DMS53 (cell line): ENCODE measurements at regions not wholly inside any gene's neighbourhood (a gene's known extent, or its start where the extent isn't known, plus 50 kb on each side); places are given as distances from the start of the nearest gene placed in this dataset.

ENCODE experiments used
- DNase-seq: peaks from one replicate; lab custom pipeline; 2025; lab: John Stamatoyannopoulos, UW

DNA sequence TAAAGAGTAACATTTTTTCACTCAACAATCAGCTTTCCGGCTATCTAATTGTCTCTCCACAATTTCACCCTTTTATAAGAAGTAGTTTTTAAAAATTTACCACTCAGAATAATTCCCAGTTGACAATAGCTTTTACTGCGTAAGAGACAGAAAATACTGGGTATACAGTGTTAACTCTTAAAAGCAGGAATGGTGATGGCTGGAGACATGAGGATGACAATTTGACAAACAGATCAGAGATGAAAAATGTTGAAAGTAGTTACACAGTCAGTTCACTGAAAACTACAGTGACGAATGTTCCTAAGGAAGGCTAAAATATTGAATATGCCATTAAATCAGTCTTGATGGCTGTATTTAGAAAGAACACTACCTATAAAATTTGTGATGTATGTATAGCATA is 1146.8 kb upstream of the B3GALT2 start:
- no peak for DNase-seq

DNA sequence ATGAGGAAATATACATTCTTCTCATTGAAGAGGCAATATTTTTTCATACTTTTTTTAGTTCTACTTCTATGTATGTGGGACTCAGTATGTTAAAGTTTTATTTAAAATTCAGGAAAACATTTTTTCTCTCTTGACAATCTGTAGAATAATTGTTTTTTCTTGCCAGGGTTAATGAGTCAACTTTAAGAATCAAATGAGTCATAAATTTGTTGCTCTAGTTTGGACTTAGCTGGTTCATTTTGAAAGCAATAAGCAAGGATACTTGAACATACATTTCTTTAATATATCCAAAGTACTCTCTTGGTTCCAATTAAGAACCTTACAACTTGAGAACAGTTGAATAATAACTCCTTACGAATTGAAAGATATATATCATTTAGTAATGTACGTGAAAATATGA is 1145.3 kb upstream of the B3GALT2 start:
- DNase-seq: no peak

DNA sequence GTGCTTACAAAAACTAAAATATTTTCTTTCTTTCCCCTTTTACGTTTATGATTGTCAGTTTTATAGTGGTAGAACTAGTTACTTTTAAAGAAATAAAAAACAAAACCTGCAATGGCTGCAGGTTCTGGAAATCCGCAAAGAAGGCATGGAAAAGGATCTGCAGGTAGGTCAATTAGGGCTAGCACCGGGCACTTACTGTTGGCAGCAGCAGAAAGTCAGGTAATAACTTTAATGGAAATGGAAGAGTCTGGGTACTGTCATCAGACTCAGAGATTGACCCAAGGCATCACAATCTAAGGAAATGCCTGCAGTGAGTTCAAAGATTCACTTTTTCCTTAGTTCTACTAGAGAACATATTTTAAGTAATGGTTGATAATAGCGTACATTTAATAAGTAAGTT is 1136.3 kb upstream of the B3GALT2 start:
- no peak for DNase-seq

DNA sequence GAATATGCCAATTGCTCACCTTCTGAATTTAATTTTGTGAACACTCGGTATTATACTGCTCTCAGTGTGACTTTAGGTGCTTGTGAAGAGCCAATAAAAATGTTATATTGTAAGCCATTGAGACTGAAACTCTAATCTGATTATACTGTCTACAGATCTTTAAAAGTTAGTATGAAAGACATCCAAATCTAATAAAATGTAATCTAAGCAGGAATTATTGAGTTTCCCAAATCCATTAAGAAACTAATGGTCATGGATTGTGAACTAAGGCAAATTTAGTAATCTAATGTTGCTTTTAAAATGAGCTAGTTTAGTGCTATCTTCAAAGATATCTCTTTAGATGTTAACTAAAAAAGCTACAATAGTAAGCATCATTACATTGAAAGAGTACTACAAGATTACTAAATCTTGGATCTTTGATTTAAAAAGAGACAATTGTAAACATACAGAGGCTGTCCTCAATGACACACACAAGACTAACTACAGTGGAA is 1132.4 kb upstream of the B3GALT2 start:
- no peak for DNase-seq

DNA sequence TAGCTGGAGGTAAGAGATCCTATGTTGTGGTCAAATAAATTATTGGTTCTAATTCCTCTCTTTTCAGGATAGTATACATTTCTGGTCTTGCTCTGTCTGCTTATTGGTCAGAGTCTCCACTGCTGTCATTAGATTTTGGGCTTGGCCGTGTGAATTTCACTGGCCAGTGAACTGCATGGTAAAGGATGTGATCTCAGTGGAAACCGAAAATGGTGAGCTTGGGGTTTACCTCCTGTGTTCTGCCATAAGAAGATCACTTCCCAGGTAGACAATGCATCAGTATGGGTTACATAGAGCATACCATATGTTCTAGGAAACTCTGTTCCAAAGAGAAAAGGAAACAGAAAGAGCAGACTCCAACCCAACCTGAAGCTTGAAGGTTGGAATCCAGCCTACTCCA is 1123.3 kb upstream of the B3GALT2 start:
- peak; percentile 5 for DNase-seq

DNA sequence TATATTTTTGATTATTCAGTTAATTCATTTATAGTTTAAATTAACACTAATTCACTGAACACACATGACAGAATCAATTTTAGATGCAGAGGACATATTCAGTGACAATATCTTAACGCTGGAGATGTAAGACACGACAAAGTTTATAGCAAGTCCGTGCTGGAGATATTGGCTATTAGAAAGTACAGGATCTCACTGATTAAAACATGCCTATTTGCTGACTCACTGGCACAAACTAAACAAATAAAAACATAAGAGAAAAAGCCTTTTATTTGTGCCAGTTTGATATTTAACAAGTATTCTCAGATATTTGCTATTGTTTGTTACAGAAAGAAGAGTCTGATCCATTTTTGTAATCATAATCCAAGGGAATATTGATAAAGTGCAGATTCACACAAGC is 1122.9 kb upstream of the B3GALT2 start:
- peak; percentile 8 for DNase-seq

DNA sequence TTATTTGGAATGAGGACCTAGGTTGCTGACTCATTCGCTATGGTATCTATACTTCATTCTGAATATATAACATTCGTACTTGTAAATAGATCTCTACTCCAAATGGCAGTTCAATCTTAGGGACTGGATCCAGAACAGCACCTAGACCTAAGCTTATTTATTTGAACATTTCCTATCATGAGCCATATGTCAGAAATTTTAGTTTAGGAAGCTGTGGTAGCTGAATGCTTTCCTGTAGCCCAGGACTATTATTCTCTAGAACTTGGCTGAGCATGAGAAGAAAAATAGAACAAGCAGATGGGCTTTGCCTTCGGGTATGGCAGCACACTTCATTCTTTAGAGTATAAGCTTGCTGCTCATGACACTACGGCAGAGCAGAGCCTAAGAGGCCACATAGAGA is 1114.4 kb upstream of the B3GALT2 start:
- DNase-seq: no peak

DNA sequence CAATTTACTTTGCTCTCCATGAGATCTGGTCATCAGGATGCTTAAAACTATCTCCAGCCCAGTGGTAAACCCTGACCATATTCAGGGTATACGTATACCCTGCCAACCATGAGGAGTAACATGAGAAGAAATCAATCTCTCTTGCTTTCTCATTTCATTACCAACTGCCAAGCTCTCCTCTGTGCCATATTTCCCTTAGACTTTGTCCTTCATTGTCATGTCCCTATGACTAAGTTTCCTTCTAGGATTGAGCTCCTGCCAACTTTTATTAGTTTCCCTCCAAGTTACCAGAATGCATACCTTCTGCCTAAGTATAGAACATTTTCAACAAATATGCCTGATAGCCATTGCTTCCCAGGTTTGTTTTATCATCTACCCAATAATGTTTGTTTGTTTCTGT is 1113.9 kb upstream of the B3GALT2 start:
- DNase-seq: no peak

DNA sequence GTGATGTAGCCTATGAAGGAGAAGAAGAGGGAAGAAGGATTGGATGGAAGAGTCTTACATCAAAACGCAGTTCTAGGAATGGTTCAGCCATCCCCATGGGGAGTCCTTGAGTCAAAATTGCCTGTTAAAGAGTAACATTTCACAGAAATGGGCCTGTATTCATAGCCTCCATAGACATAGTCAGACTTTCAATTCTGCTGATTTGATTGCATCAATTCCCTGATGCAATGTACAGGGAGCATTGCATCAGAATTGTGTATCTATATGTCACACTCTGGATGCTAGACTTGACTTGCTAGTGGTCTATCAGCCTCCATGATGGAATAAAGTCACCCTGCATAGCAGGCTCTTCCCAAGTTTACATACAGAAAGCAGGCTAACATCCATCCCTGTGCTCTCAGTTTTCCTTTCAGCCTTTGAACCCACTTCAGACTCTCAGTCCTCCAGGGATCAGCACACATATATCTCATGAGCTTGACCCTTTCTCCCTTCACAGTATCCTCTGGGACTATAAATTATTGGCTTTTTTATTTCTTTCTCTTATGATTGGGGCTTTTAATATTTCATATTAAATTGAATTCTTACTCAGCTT is 1111.7 kb upstream of the B3GALT2 start:
- DNase-seq: peak; percentile 11

DNA sequence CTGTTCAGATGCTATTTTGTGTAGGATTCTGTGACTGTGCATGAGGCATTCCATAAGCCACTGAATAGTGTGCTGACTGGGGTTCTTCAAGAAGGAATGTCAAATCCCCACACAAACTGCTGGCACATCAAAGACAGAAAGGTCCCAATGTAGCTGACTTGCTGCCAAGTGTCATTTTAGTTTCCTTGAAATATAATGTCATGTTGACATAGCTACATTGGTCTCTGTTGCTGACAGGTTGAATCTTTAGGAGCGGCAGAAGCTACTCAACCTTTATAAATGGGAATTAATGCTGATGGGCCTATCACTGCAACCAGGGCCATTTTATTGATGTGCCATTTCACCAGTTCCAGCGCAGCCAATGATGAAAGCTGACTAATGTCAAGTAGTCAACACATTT is 1110.7 kb upstream of the B3GALT2 start:
- DNase-seq: no peak

DNA sequence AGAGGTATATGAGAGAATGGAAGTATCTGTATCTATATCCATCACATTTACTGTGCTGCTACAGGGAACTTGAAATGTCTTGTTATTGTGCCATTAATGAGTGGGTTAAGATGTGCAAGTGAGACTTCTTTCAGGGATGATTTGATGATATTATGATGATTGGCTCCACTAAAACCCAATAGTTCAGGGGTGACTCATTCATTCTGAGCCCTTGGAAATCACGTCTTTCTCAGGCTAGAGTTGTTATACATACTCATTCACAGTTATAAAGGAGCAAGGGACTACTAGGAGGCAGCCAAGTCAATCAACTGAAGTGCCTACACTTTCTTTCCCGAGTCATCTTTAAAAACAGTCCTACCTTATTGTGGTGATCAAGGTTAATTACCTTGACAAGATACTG is 1109.8 kb upstream of the B3GALT2 start:
- peak; percentile 56 for DNase-seq

DNA sequence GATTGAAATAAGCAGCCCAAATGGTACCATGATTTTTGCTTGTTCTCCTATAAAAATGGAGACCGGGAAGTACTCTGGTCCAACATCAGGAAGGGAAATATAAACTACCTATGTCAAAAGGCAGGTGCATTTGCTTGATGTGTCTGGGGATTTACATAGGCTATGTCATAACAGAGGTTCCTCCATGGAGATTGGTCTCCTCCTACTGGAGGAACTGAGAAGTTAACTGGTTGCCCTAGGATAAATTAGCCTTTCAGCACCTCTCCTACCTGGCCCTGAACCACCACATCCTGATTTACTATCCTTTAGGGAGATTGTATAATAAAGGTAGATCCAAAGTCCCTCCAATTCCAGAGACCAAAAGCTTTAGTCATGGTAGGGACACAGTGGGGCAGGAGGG is 1109.3 kb upstream of the B3GALT2 start:
- DNase-seq: peak; percentile 94

DNA sequence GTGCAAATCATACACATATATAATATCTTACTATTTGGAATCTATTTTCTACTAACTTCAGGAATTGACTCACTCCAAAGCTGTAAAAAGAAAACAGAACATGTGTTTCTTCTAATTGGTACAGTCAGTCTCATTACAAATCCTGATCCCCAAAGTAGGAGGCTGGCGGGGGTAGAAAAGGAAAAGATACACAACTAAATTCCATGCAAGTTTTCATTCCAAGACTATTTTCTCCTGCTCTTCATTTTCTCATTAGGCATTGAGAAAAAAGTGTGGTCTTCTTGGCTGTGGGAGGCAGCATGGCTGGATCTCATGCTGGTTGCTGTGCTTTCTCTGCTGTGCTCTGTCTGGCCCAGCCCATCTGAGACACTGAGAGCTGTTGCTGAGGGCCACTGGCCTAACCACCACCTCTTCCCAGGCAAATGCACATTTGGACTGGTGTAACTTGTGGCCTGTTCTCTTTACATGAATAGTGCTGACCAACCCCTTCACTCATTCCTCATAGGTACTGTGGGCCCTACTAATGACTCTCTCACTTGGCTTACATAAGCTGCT is 1107.5 kb upstream of the B3GALT2 start:
- DNase-seq: no peak

DNA sequence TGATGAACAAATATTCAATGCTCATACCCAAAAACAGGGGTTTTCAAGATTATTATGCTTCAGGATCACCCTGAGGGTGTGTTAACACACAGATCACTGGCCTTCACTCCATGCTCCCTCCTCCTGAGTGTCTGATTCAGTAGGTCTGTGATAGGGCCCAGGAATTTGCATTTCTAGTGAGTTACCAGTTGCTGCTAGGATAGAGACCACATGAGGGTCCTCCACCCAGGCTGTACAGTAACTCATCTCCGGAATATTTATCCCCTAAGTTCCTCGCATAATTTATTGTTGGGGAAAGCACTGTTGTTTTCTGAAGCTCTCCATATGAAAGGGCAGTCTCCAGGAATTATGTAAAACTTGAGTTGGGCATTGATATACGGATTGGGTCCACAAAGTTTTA is 1106.6 kb upstream of the B3GALT2 start:
- no peak for DNase-seq

DNA sequence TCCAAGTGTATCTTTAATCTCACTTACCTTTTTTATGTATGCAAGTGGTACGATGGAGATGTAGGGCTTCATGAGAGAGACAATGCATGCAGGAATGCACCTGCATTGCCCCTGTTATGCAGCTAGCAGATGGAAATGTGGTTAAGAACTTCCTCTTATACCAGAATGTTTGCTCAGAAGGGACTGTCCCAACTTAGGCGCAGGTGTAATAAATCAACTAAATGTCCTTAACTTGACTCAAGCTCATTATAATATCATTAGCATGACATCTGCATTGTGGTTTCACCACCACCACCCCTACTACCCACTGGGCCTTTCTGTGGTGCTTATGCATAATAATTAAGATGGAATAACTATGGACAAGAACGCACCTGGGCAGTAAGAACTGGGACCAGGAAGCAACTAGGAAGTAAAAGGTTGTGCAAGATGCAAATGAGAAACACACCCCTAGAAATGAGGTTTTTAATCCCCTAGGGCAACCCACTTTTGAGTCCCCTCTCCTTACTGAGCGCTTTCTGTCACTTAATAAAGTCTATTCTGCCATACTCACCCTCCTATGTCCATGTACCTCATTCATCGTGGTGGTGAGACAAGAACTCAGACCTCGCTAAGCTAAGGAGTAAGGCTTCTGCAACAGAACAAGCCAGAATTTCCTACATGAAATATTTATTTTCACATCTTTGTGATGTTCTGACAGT is 1103.3 kb upstream of the B3GALT2 start:
- peak; percentile 30 for DNase-seq

DNA sequence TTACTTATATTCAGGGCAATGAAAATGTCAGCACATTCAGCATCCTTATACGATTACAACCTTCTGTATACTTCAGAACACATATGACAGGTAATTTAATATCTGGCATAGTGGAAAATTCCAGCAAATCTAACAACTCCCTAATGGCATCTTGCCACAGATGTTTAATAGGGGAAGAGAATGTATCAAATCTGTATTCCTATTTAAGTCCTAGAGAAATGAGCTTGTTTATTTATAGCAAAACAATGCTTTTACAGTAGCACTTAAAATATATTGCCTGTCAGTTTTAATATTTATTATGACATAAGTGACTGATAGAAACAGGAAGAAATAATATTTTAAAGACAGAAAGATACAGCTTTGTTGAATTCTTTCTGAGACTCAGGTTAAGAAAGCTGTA is 1101.8 kb upstream of the B3GALT2 start:
- no peak for DNase-seq

DNA sequence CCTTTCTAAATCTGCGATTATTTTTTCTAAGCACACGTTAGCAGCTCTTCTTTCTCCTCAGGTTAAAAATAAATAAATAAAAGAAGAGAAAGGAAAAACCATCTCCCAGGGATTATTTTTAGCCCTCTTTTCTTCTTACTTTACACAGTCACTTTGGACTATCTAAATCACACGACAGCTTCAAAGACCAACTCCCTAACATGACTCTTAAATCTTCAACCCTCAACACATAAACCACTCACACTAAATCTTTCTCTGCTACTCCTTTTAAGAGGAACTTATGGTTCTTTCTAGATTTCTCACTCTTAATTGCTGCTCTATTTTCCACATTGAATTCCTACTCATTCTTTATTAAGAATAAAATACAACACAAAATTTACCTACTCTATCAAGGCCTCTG is 1095.0 kb upstream of the B3GALT2 start:
- no peak for DNase-seq

DNA sequence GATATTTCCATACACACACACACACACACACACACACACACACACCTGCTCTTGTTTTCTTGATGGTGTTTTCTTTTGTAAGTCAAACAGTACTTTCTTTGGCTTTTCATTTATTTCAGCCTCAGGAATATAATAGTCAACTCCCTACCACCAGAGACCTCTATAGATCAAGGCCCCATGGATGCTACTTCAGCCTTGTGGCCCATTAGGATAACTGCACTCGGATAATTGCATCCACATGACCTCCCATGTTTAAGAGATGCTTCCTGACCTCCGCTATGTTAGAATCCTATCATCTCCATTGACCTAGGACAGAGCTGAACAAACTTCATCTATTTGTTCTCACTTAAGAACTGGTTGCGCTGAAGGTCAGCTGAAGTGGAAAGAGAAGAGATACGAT is 1094.0 kb upstream of the B3GALT2 start:
- no peak for DNase-seq

DNA sequence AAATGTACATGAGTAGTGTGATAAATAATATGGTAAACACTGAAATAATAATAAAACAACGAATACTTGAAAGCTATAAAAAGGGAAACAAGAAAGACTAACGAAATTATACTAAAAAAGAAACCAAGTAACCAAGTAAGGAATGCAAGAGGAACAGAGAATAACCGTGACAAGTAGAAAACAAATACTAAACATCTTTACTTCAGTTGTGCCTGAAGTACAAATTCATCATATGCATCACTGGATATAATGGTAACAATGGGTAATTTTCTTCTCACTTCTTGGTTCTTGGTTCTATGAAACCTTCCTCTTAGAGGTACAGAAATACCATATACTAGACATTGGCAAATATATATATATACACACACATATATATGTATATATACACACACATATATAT is 1093.6 kb upstream of the B3GALT2 start:
- DNase-seq: no peak

DNA sequence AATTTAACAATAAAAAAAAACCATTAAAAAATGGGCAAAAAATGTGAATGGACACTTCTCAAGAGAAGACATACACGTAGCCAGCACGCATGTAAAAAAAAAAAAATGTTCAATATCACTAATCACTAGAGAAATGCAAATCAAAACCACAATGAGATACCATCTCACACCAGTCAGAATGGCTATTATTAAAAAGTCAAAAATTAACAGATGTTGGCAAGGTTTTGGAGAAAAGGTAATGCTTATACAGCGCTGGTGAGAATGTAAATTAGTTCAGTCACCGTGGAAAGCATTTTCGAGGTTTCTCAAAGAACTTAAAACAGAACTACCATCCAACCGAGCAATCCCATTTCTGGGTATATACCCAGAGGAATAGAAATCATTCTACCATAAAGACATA is 1091.5 kb upstream of the B3GALT2 start:
- no peak for DNase-seq

DNA sequence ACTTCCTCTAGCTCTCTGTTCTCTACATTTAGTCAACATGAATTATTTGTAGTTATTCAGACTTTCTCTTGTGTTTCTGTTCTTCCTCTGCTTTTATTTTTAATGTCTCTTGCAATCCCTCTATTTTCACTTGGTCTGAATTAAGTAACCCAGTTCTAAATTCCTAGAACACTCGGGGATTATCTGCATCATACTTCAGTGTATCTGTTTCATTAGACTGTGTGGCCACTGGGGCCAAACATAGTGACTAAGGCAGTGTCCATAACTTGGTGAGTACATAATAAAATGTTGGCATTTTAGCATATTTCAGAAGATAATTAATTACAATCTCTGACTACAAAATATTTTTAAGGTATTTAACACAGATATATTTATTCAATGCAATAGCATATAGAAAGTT is 1087.2 kb upstream of the B3GALT2 start:
- no peak for DNase-seq

DNA sequence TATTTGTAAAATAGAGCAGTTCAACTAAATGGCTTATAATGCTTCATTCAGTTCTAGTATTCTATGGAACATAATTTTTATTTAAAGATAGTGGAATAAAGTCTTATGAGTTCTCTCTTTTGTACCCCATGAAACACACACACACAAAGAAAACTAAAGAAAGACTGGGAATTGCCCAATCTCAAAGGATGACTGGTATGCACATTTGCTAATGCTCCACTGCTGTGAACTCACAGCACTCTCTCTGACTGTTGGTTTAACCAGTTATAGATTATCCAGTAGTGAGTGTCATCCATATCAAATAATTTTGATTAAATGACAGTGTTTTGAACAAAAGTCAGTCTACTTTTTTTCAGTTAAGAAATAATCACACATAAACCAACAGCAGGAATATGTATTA is 1082.4 kb upstream of the B3GALT2 start:
- no peak for DNase-seq

DNA sequence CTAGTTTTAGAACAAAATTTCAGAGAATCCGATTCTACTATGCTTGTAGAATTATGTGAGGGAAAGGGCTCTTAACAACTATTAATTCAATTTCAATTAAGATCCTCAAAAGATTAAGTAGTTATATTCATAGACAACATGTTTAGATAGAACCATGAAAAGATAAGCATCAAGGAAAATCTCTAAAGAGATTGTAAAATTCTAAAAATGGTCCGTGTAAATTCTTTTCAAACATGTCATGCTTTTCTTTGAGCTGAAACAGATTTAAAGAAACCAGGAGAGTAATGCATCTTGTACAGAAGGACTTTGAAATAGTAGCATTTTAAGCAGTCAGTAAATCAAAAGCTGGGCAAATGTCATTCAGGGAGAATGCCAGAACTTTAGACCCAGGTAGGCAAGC is 1080.6 kb upstream of the B3GALT2 start:
- no peak for DNase-seq

DNA sequence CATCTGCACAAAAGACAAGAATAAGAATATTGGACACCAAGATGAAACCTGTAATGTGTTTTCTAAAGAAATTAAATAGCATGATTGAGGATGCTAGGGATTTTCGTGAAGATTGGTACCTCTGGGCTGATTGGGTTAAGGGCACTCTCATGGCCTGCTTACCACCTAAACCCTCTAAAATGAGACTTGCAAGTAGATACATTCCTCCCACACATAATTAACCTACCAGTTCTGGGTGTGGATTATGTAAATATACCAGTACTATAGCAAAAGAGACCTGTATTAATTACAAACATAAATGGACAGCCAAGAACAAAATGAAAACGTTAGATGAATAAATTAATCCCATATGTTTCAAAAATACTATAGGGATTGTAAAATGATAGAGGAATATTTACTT is 1069.6 kb upstream of the B3GALT2 start:
- DNase-seq: no peak
